HepG2 (cell line): ENCODE measurements at regions not wholly inside any gene's neighbourhood (a gene's known extent, or its start where the extent isn't known, plus 50 kb on each side); places are given as distances from the start of the nearest gene placed in this dataset.

Experiments used
- ATAC-seq: fragments of 200-7000 bp; cut with Tn5 transposase; 3 replicates; pipeline ENCODE4 v1.9.1; 2020; ENCODE audit warnings: mild to moderate bottlenecking, moderate library complexity
- BruUV-seq: library from RNA; stranded (reverse); fragments of 400-500 nt; replicated peaks from 2 replicates; lab custom pipeline; 2021; lab: Mats Ljungman, UMichigan
- CTCF ChIA-PET: fragments of 300-600 bp; formaldehyde crosslinking; extraction: SDS; loops from one replicate; lab custom pipeline; 2021; ENCODE audit warnings: low total read pairs, inconsistent platforms, low intra/inter-chr PET ratio; lab: Yijun Ruan, JAX
- POLR2A ChIA-PET: fragments of 350-600 bp; sonication (Branson Sonifier 250); formaldehyde crosslinking; loops from one replicate; lab custom pipeline; 2020; ENCODE audit warnings: antibody characterized with exemption, inconsistent platforms; lab: Yijun Ruan, JAX
- DNase-seq: peaks from one replicate; pipeline ENCODE4 v3.0.0-alpha.2; 2015; ENCODE audit warnings: low spot score
- FAIRE-seq: peaks from 3 replicates; lab custom pipeline; 2011; peaks lifted over from hg19 to GRCh38; lab: Jason Lieb, UNC
- H2AFZ ChIP-seq: one replicate; pipeline ENCODE4 v1.6.1; 2011; ENCODE audit warnings: low read length, inconsistent platforms
- H3K27ac ChIP-seq: fragments of 300-600 bp; 3 replicates; pipeline ENCODE4 v1.8.0; 2011; ENCODE audit warnings: mixed run types, mild to moderate bottlenecking, mixed read lengths, low read length, inconsistent platforms; ENCODE audit not compliant: insufficient read depth; ENCODE audit errors: extremely low read length
- H3K27me3 ChIP-seq, 2 experiments: fragments of 200-600 bp in 1 of 2; 2 replicates in 1 of 2; 3 replicates in 1 of 2; pipeline versions ENCODE4 v1.6.0 to v1.8.0; 2011; ENCODE audit warnings: low read length in 2 of 2, mild to moderate bottlenecking in 2 of 2, moderate library complexity in 2 of 2, inconsistent platforms in 1 of 2; ENCODE audit not compliant: insufficient read depth in 2 of 2, control insufficient read depth in 1 of 2
- H3K36me3 ChIP-seq, 2 experiments: fragments of 200-600 bp in 1 of 2; replicated peaks in 1 of 2; 2 replicates in 1 of 2; 3 replicates in 1 of 2; pipeline versions ENCODE4 v1.5.1 to v1.8.0; 2011; ENCODE audit warnings: low read length in 2 of 2, inconsistent platforms in 1 of 2; ENCODE audit not compliant: insufficient read depth in 2 of 2, control insufficient read depth in 1 of 2
- H3K4me1 ChIP-seq: 2 replicates; pipeline ENCODE4 v1.5.1; 2012; ENCODE audit warnings: low read length, inconsistent platforms; ENCODE audit not compliant: insufficient read depth
- H3K4me2 ChIP-seq: 2 replicates; pipeline ENCODE4 v1.6.0; 2011; ENCODE audit warnings: low read depth, low read length, inconsistent platforms
- H3K4me3 ChIP-seq, 3 experiments: fragments of 200-600 bp in 1 of 3; sonication (generic), shearing (Covaris generic) in 1 of 3; replicated peaks in 1 of 3; 2 replicates each; pipeline ENCODE4 v1.5.1; 2011 to 2016; ENCODE audit warnings: low read length in 3 of 3, inconsistent platforms in 2 of 3, low read depth in 2 of 3, mild to moderate bottlenecking in 2 of 3, control low read depth in 1 of 3, mixed read lengths in 1 of 3; ENCODE audit not compliant: insufficient read depth in 1 of 3
- H3K79me2 ChIP-seq: one replicate; pipeline ENCODE4 v1.6.1; 2011; ENCODE audit warnings: low read length, inconsistent platforms; ENCODE audit not compliant: insufficient read depth
- H3K9ac ChIP-seq: 2 replicates; pipeline ENCODE4 v1.6.0; 2011; ENCODE audit warnings: mild to moderate bottlenecking, low read depth, low read length, inconsistent platforms; ENCODE audit not compliant: insufficient read depth
- H3K9me3 ChIP-seq: 2 replicates; pipeline ENCODE4 v1.5.1; 2012; ENCODE audit warnings: mild to moderate bottlenecking, low read length
- H4K20me1 ChIP-seq: 2 replicates; pipeline ENCODE4 v1.6.0; 2011; ENCODE audit warnings: inconsistent platforms, mild to moderate bottlenecking, low read length, moderate library complexity; ENCODE audit not compliant: insufficient read depth
- AFF4 ChIP-seq: sonication (generic); formaldehyde crosslinking; IDR thresholded peaks from 2 replicates; pipeline ENCODE4 v1.4.0; 2020; ENCODE audit warnings: missing genetic modification reagents
- ELF3 ChIP-seq: IDR thresholded peaks from 2 replicates; pipeline ENCODE4 v1.6.1; 2016; ENCODE audit warnings: missing genetic modification reagents, missing compliant biosample characterization
- HNF1A ChIP-seq, 2 experiments: sonication (generic) in 1 of 2; formaldehyde crosslinking in 1 of 2; IDR thresholded peaks; 2 replicates each; pipeline versions ENCODE4 v1.4.0 to v1.6.1; 2016 to 2020; ENCODE audit warnings: borderline replicate concordance in 1 of 2, low read depth in 1 of 2, mild to moderate bottlenecking in 1 of 2, missing genetic modification reagents in 1 of 2
- RARG ChIP-seq: sonication (generic); formaldehyde crosslinking; IDR thresholded peaks from 2 replicates; pipeline ENCODE4 v1.4.0; 2020; ENCODE audit warnings: low read depth, mild to moderate bottlenecking, missing genetic modification reagents
- THYN1 ChIP-seq: sonication (generic); formaldehyde crosslinking; IDR thresholded peaks from 2 replicates; pipeline ENCODE4 v1.8.1; 2023; ENCODE audit warnings: low read depth, mild to moderate bottlenecking, moderate library complexity, missing genetic modification reagents, borderline replicate concordance
- U2AF1 ChIP-seq: fragments of 200-400 bp; formaldehyde crosslinking; optimal IDR thresholded peaks from 2 replicates; pipeline ENCODE3; 2017; ENCODE audit warnings: mild to moderate bottlenecking, low read depth, low read length
- WIZ ChIP-seq: sonication (generic); formaldehyde crosslinking; IDR thresholded peaks from 2 replicates; pipeline ENCODE4 v1.5.1; 2020; ENCODE audit warnings: mild to moderate bottlenecking, missing genetic modification reagents
- ZBTB42 ChIP-seq: sonication (generic); formaldehyde crosslinking; IDR thresholded peaks from 2 replicates; pipeline ENCODE4 v1.5.0; 2020; ENCODE audit warnings: mild to moderate bottlenecking, missing genetic modification reagents
- ZMYM2 ChIP-seq: sonication (generic); formaldehyde crosslinking; IDR thresholded peaks from 2 replicates; pipeline ENCODE4 v1.8.0; 2022; ENCODE audit warnings: mild to moderate bottlenecking, missing genetic modification reagents
- WGBS: methylation state at CpG from one replicate; pipeline ENCODE4 v1.1.6; 2017; ENCODE audit warnings: low lambda C conversion rate; 5-methylcytosine and 5-hydroxymethylcytosine counted together
- in situ Hi-C: cut with HindIII; loops from 2 replicates; pipeline ENCODE4 v1.10.0; 2017; ENCODE audit warnings: low pct_unique_long_range_greater_than_20kb; ENCODE audit not compliant: extremely low pct_ligation_motif_present
- intact Hi-C: fragments of 100-400 bp; cut with micrococcal nuclease; formaldehyde crosslinking; loops from one replicate; pipeline ENCODE4 v1.10.0; 2022; ENCODE audit not compliant: unreplicated experiment

GRCh38 chr12:90305379-90305778 lies 596.7 kb upstream of the ATP2B1 start (continued):
- no peak for TF ChIP-seq HNF1A (IDR thresholded peaks at IDR 0.05; ENCODE audit: low read depth)
- TF ChIP-seq HNF1A (CRISPR knock-in tag; IDR thresholded peaks at IDR 0.05; ENCODE audit: borderline replicate concordance) = no peak
- TF ChIP-seq, all 625 proteins: peak for 0

GRCh38 chr12:90304231-90304630 lies 595.6 kb upstream of the ATP2B1 start:
- Histone ChIP-seq H2AFZ (no peak overlapping the region), H4K20me1 (no peaks in the 10 kb centered on the region), H3K36me3 (no peaks in the 10 kb centered on the region), H3K9ac (no peak overlapping the region), H3K27me3 (no peaks in the 10 kb centered on the region), H3K4me1 (no peaks in the 10 kb centered on the region), H3K79me2 (no peaks in the 10 kb centered on the region), H3K4me3 (no peak overlapping the region), H3K27ac (no peak overlapping the region), H3K4me2 (no peak overlapping the region), H3K9me3 (peaks cover 14% of the 10 kb centered on the region)
- DNase-seq (no peak), ATAC-seq (no peak), FAIRE-seq (no peak)
- CTCF ChIA-PET = no interaction called here
- WGBS = 0% methylated on average over 2 of the region's 2 CpGs
- intact Hi-C loops = no loop called here
- in situ Hi-C loops = no loop called here
- POLR2A ChIA-PET = no interaction called here
- TF ChIP-seq AFF4 (CRISPR knock-in tag) (no peak), ELF3 (CRISPR knock-in tag) (no peak), U2AF1 (no peak), WIZ (CRISPR knock-in tag) (no peak), THYN1 (CRISPR knock-in tag) (no peak), ZBTB42 (CRISPR knock-in tag) (no peak), RARG (CRISPR knock-in tag) (no peak), ZMYM2 (CRISPR knock-in tag) (no peak)
- no TSS peak for BruUV-seq
